ENCODE measurements at regions not wholly inside any gene's neighbourhood (a gene's known extent, or its start where the extent isn't known, plus 50 kb on each side); places are given as distances from the start of the nearest gene placed in this dataset.

- no peaks in the 10 kb centered on the region for H3K9me3 Mint-ChIP-seq (ENCODE audit: unreplicated experiment)
- H3K4me3 Mint-ChIP-seq (ENCODE audit: unreplicated experiment): no peak overlapping the region
- no peak for DNase-seq (ENCODE audit: low spot score)
- H3K27me3 Mint-ChIP-seq (ENCODE audit: unreplicated experiment): no peaks in the 10 kb centered on the region
- peaks cover 3% of the 10 kb centered on the region for H3K4me1 Mint-ChIP-seq (ENCODE audit: unreplicated experiment)
- no peak for TF ChIP-seq CTCF (IDR thresholded peaks at IDR 0.05; ENCODE audit: unreplicated experiment)
- H3K36me3 Mint-ChIP-seq (ENCODE audit: low read depth, unreplicated experiment): no peaks in the 10 kb centered on the region
- H3K27ac Mint-ChIP-seq (ENCODE audit: unreplicated experiment): no peak overlapping the region
Observed at GRCh38 chr3:135538123-135538522, 427.4 kb upstream of the PPP2R3A start.

GRCh38 chr3:135539351-135539750 is 426.2 kb upstream of the PPP2R3A start:
- Mint-ChIP-seq H3K4me3 (ENCODE audit: unreplicated experiment) (no peak overlapping the region), H3K36me3 (ENCODE audit: low read depth, unreplicated experiment) (no peaks in the 10 kb centered on the region), H3K27me3 (ENCODE audit: unreplicated experiment) (no peaks in the 10 kb centered on the region), H3K4me1 (ENCODE audit: unreplicated experiment) (peaks cover 3% of the 10 kb centered on the region), H3K27ac (ENCODE audit: unreplicated experiment) (no peak overlapping the region), H3K9me3 (ENCODE audit: unreplicated experiment) (no peaks in the 10 kb centered on the region)
- no peak for TF ChIP-seq CTCF (IDR thresholded peaks at IDR 0.05; ENCODE audit: unreplicated experiment)
- peak; percentile 7 for DNase-seq (ENCODE audit: low spot score)

- H3K4me3 Mint-ChIP-seq (ENCODE audit: unreplicated experiment): no peak overlapping the region
- H3K27me3 Mint-ChIP-seq (ENCODE audit: unreplicated experiment): no peaks in the 10 kb centered on the region
- DNase-seq (ENCODE audit: low spot score): no peak
- H3K9me3 Mint-ChIP-seq (ENCODE audit: unreplicated experiment): no peaks in the 10 kb centered on the region
- TF ChIP-seq CTCF (IDR thresholded peaks at IDR 0.05; ENCODE audit: unreplicated experiment): no peak
- no peak overlapping the region for H3K27ac Mint-ChIP-seq (ENCODE audit: unreplicated experiment)
- peaks cover 3% of the 10 kb centered on the region for H3K4me1 Mint-ChIP-seq (ENCODE audit: unreplicated experiment)
- no peaks in the 10 kb centered on the region for H3K36me3 Mint-ChIP-seq (ENCODE audit: low read depth, unreplicated experiment)
Observed at GRCh38 chr3:135539854-135540253, 425.7 kb upstream of the PPP2R3A start.

GRCh38 chr3:135549928-135550494 is 415.5 kb upstream of the PPP2R3A start:
- H3K27ac Mint-ChIP-seq (ENCODE audit: unreplicated experiment): no peak overlapping the region
- H3K4me1 Mint-ChIP-seq (ENCODE audit: unreplicated experiment): no peaks in the 10 kb centered on the region
- no peak for TF ChIP-seq CTCF (IDR thresholded peaks at IDR 0.05; ENCODE audit: unreplicated experiment)
- no peaks in the 10 kb centered on the region for H3K9me3 Mint-ChIP-seq (ENCODE audit: unreplicated experiment)
- no peak overlapping the region for H3K4me3 Mint-ChIP-seq (ENCODE audit: unreplicated experiment)
- DNase-seq (ENCODE audit: low spot score): no peak
- no peaks in the 10 kb centered on the region for H3K36me3 Mint-ChIP-seq (ENCODE audit: low read depth, unreplicated experiment)
- no peaks in the 10 kb centered on the region for H3K27me3 Mint-ChIP-seq (ENCODE audit: unreplicated experiment)

GRCh38 chr3:135556174-135556573 is 409.4 kb upstream of the PPP2R3A start:
- no peak overlapping the region for H3K4me3 Mint-ChIP-seq (ENCODE audit: unreplicated experiment)
- no peak for TF ChIP-seq CTCF (IDR thresholded peaks at IDR 0.05; ENCODE audit: unreplicated experiment)
- no peak overlapping the region for H3K27ac Mint-ChIP-seq (ENCODE audit: unreplicated experiment)
- no peaks in the 10 kb centered on the region for H3K36me3 Mint-ChIP-seq (ENCODE audit: low read depth, unreplicated experiment)
- H3K27me3 Mint-ChIP-seq (ENCODE audit: unreplicated experiment): peaks cover 2% of the 10 kb centered on the region
- DNase-seq (ENCODE audit: low spot score): no peak
- H3K9me3 Mint-ChIP-seq (ENCODE audit: unreplicated experiment): no peaks in the 10 kb centered on the region
- no peaks in the 10 kb centered on the region for H3K4me1 Mint-ChIP-seq (ENCODE audit: unreplicated experiment)

Data from endothelial cell (in vitro differentiated cells).